ENCODE measurements at regions not wholly inside any gene's neighbourhood (a gene's known extent, or its start where the extent isn't known, plus 50 kb on each side); places are given as distances from the start of the nearest gene placed in this dataset.

- no peak for DNase-seq
Observed at GRCh38 chr13:31442571-31442970, 242.8 kb downstream of the B3GLCT start.

GRCh38 chr13:31444266-31444856, 244.6 kb downstream of the B3GLCT start:
- no peak for DNase-seq

GRCh38 chr13:31452525-31452924, 252.8 kb downstream of the B3GLCT start:
- DNase-seq = no peak

- no peak for DNase-seq
Observed at GRCh38 chr13:31455581-31455980, 255.8 kb downstream of the B3GLCT start.

- DNase-seq = no peak
Observed at GRCh38 chr13:31456056-31456455, 256.3 kb downstream of the B3GLCT start.

- DNase-seq = no peak
Observed at GRCh38 chr13:31460061-31460460, 260.3 kb downstream of the B3GLCT start.

GRCh38 chr13:31461923-31462322, 262.1 kb downstream of the B3GLCT start:
- DNase-seq = no peak

GRCh38 chr13:31462766-31463165, 263.0 kb downstream of the B3GLCT start:
- no peak for DNase-seq

- no peak for DNase-seq
Observed at GRCh38 chr13:31468114-31468902, 268.5 kb downstream of the B3GLCT start.

GRCh38 chr13:31469377-31469776, 269.6 kb downstream of the B3GLCT start:
- DNase-seq = no peak

- no peak for DNase-seq
Observed at GRCh38 chr13:31476266-31476665, 263.1 kb upstream of the RXFP2 start.

- no peak for DNase-seq
Observed at GRCh38 chr13:31476753-31477152, 262.6 kb upstream of the RXFP2 start.

GRCh38 chr13:31477961-31478360, 261.4 kb upstream of the RXFP2 start:
- DNase-seq = no peak

- DNase-seq = no peak
Observed at GRCh38 chr13:31485183-31485582, 254.1 kb upstream of the RXFP2 start.

GRCh38 chr13:31485651-31486051, 253.7 kb upstream of the RXFP2 start:
- DNase-seq = no peak

GRCh38 chr13:31495336-31495735, 244.0 kb upstream of the RXFP2 start:
- DNase-seq = no peak

GRCh38 chr13:31499274-31499673, 240.1 kb upstream of the RXFP2 start:
- no peak for DNase-seq

GRCh38 chr13:31503626-31504025, 235.7 kb upstream of the RXFP2 start:
- no peak for DNase-seq

- no peak for DNase-seq
Observed at GRCh38 chr13:31504918-31505317, 234.4 kb upstream of the RXFP2 start.

- no peak for DNase-seq
Observed at GRCh38 chr13:31512331-31512730, 227.0 kb upstream of the RXFP2 start.

GRCh38 chr13:31514932-31515331, 224.4 kb upstream of the RXFP2 start:
- no peak for DNase-seq

GRCh38 chr13:31515427-31515826, 223.9 kb upstream of the RXFP2 start:
- no peak for DNase-seq

GRCh38 chr13:31517599-31517998, 221.7 kb upstream of the RXFP2 start:
- no peak for DNase-seq

- DNase-seq = no peak
Observed at GRCh38 chr13:31518645-31519044, 220.7 kb upstream of the RXFP2 start.

GRCh38 chr13:31521435-31521834, 217.9 kb upstream of the RXFP2 start:
- no peak for DNase-seq
